Stimulated activated effector memory CD8-positive, alpha-beta T cell treated with anti-CD3 and anti-CD28 coated beads, Interleukin-12 subunit alpha, Interleukin-12 subunit beta, amount 100 ng/mL, for 72 hours (primary cell): ENCODE measurements at regions not wholly inside any gene's neighbourhood (a gene's known extent, or its start where the extent isn't known, plus 50 kb on each side); places are given as distances from the start of the nearest gene placed in this dataset.
"Not testable (repeated sequence)": the region's sequence is repeated elsewhere in the genome, so short reads cannot be mapped to it uniquely, and the experiment has no call there.

Experiments
- ATAC-seq: fragments of 150-1000 bp; cut with Tn5 transposase; 2 replicates; pipeline ENCODE4 v1.10.0; 2021
- DNase-seq, 2 donors: peaks; one replicate each; pipeline ENCODE4 v3.0.0; 2021 to 2022; ENCODE audit warnings: low spot score in 2 of 2
- H3K27ac Mint-ChIP-seq: one replicate; pipeline ENCODE4 v1.8.0; 2022; ENCODE audit warnings: mild to moderate bottlenecking, mixed read lengths
- H3K36me3 Mint-ChIP-seq: one replicate; pipeline ENCODE4 v1.8.0; 2022; ENCODE audit warnings: mild to moderate bottlenecking, mixed read lengths
- H3K4me1 Mint-ChIP-seq: one replicate; pipeline ENCODE4 v1.8.0; 2022; ENCODE audit warnings: mixed read lengths
- H3K4me3 Mint-ChIP-seq: one replicate; pipeline ENCODE4 v1.8.0; 2022; ENCODE audit warnings: mild to moderate bottlenecking, mixed read lengths
- H3K9me3 Mint-ChIP-seq: one replicate; pipeline ENCODE4 v1.8.0; 2022; ENCODE audit warnings: mixed read lengths

GRCh38 chr17:21510686-21511362 is 134.7 kb downstream of the KCNJ12 start:
- ATAC-seq (no peak), DNase-seq (no peak)
- H3K27ac Mint-ChIP-seq = no peak overlapping the region
- H3K4me3 Mint-ChIP-seq = peak overlapping the region; percentile 68
- H3K36me3 Mint-ChIP-seq = peaks cover 6% of the 10 kb centered on the region
- H3K9me3 Mint-ChIP-seq = no peaks in the 10 kb centered on the region
- H3K4me1 Mint-ChIP-seq = peaks cover 17% of the 10 kb centered on the region

- Mint-ChIP-seq H3K27ac (no peak overlapping the region), H3K4me3 (peak overlapping the region; percentile 68), H3K36me3 (peaks cover 6% of the 10 kb centered on the region), H3K4me1 (peaks cover 17% of the 10 kb centered on the region), H3K9me3 (no peaks in the 10 kb centered on the region)
- DNase-seq (peak; percentile 42 to 72), ATAC-seq (peak; percentile 83)
Observed at GRCh38 chr17:21511363-21512195, 135.4 kb downstream of the KCNJ12 start.

- Mint-ChIP-seq H3K36me3 (peaks cover 6% of the 10 kb centered on the region), H3K4me1 (peaks cover 17% of the 10 kb centered on the region), H3K4me3 (peak overlapping the region; percentile 68), H3K27ac (no peak overlapping the region), H3K9me3 (no peaks in the 10 kb centered on the region)
- DNase-seq (no peak), ATAC-seq (peak; percentile 22)
Observed at GRCh38 chr17:21512307-21513011, 136.3 kb downstream of the KCNJ12 start.

- Mint-ChIP-seq H3K4me1 (peaks cover 17% of the 10 kb centered on the region), H3K36me3 (peaks cover 6% of the 10 kb centered on the region), H3K9me3 (no peaks in the 10 kb centered on the region), H3K4me3 (peak overlapping the region; percentile 53), H3K27ac (no peak overlapping the region)
- DNase-seq (peak; percentile 70 to 81), ATAC-seq (peak; percentile 72)
Observed at GRCh38 chr17:21513012-21513570, 136.9 kb downstream of the KCNJ12 start.

- not testable (repeated sequence) for ATAC-seq, DNase-seq, H3K4me3 Mint-ChIP-seq, H3K9me3 Mint-ChIP-seq, H3K27ac Mint-ChIP-seq, H3K36me3 Mint-ChIP-seq
- peaks cover 17% of the 10 kb centered on the region for H3K4me1 Mint-ChIP-seq
Observed at GRCh38 chr17:21514567-21514966, 138.4 kb downstream of the KCNJ12 start.

GRCh38 chr17:21517538-21518293 is 141.6 kb downstream of the KCNJ12 start:
- Mint-ChIP-seq H3K9me3 (no peaks in the 10 kb centered on the region), H3K4me1 (no peaks in the 10 kb centered on the region), H3K27ac (no peak overlapping the region), H3K36me3 (no peaks in the 10 kb centered on the region), H3K4me3 (no peak overlapping the region)
- DNase-seq (no peak), ATAC-seq (no peak)

GRCh38 chr17:21522755-21523336 is 146.7 kb downstream of the KCNJ12 start:
- ATAC-seq (no peak), DNase-seq (no peak)
- Mint-ChIP-seq H3K4me3 (no peak overlapping the region), H3K4me1 (no peaks in the 10 kb centered on the region), H3K27ac (no peak overlapping the region), H3K36me3 (no peaks in the 10 kb centered on the region), H3K9me3 (no peaks in the 10 kb centered on the region)

- Mint-ChIP-seq H3K4me3 (no peak overlapping the region), H3K4me1 (no peaks in the 10 kb centered on the region), H3K27ac (no peak overlapping the region), H3K9me3 (no peaks in the 10 kb centered on the region), H3K36me3 (no peaks in the 10 kb centered on the region)
- DNase-seq (no peak), ATAC-seq (no peak)
Observed at GRCh38 chr17:21523497-21524210, 147.5 kb downstream of the KCNJ12 start.

- Mint-ChIP-seq H3K9me3 (no peaks in the 10 kb centered on the region), H3K4me1 (no peaks in the 10 kb centered on the region), H3K27ac (no peak overlapping the region), H3K4me3 (no peak overlapping the region), H3K36me3 (no peaks in the 10 kb centered on the region)
- DNase-seq (no peak), ATAC-seq (no peak)
Observed at GRCh38 chr17:21524211-21524591, 148.0 kb downstream of the KCNJ12 start.

GRCh38 chr17:21525464-21526130 is 149.4 kb downstream of the KCNJ12 start:
- H3K27ac Mint-ChIP-seq = no peak overlapping the region
- H3K4me3 Mint-ChIP-seq = no peak overlapping the region
- DNase-seq = no peak

GRCh38 chr17:21528031-21528695 is 152.0 kb downstream of the KCNJ12 start:
- no peaks in the 10 kb centered on the region for H3K9me3 Mint-ChIP-seq
- H3K27ac Mint-ChIP-seq = no peak overlapping the region
- DNase-seq (no peak), ATAC-seq (no peak)
- H3K36me3 Mint-ChIP-seq = no peaks in the 10 kb centered on the region
- peaks cover 6% of the 10 kb centered on the region for H3K4me1 Mint-ChIP-seq
- no peak overlapping the region for H3K4me3 Mint-ChIP-seq

More at GRCh38 chr17:21525464-21526130, 149.4 kb downstream of the KCNJ12 start:
- ATAC-seq = no peak
- H3K36me3 Mint-ChIP-seq = no peaks in the 10 kb centered on the region
- no peaks in the 10 kb centered on the region for H3K4me1 Mint-ChIP-seq
- H3K9me3 Mint-ChIP-seq = no peaks in the 10 kb centered on the region

- Mint-ChIP-seq H3K4me1 (peaks cover 13% of the 10 kb centered on the region), H3K4me3 (no peak overlapping the region), H3K27ac (peak overlapping the region; percentile 60), H3K9me3 (no peaks in the 10 kb centered on the region), H3K36me3 (peaks cover 17% of the 10 kb centered on the region)
- ATAC-seq (no peak), DNase-seq (no peak)
Observed at GRCh38 chr17:21530311-21530710, 154.2 kb downstream of the KCNJ12 start.

GRCh38 chr17:21530841-21531240 is 154.7 kb downstream of the KCNJ12 start:
- H3K27ac Mint-ChIP-seq = peak overlapping the region; percentile 60
- peaks cover 13% of the 10 kb centered on the region for H3K4me1 Mint-ChIP-seq
- DNase-seq (no peak), ATAC-seq (no peak)
- H3K4me3 Mint-ChIP-seq = no peak overlapping the region
- peaks cover 17% of the 10 kb centered on the region for H3K36me3 Mint-ChIP-seq
- H3K9me3 Mint-ChIP-seq = no peaks in the 10 kb centered on the region
